ENCODE measurements at regions not wholly inside any gene's neighbourhood (a gene's known extent, or its start where the extent isn't known, plus 50 kb on each side); places are given as distances from the start of the nearest gene placed in this dataset.
"Not testable (repeated sequence)": the region's sequence is repeated elsewhere in the genome, so short reads cannot be mapped to it uniquely, and the experiment has no call there.

DNA sequence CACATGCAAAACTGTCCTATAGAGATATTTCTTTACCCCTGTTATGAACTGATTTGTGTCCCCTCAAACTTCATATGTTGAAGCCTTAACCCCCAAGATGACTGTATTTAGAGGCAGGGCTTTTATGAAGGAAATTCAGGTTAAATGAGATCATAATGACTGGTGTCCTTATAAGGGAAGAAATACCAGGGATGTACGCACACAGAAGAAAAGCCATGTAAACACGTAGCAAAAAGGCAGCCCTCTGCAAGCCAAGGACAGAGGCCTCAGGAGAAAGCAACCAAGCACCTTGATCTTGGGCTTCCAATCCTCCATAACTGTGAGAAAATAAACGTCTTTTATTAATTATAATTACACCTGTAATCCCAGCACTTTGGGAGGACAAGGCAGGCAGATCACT is 101.3 kb upstream of the NDUFV2 start:
- Histone ChIP-seq H3K36me3 (ENCODE audit: low read depth) (no peaks in the 10 kb centered on the region), H3K4me1 (ENCODE audit: low read depth) (no peaks in the 10 kb centered on the region), H3K9me3 (no peaks in the 10 kb centered on the region), H3K4me3 (no peak overlapping the region)
- intact Hi-C loops (cut with DNase I, micrococcal nuclease) = no loop called here
- no peak for ATAC-seq
- TF ChIP-seq, protein P1, sequence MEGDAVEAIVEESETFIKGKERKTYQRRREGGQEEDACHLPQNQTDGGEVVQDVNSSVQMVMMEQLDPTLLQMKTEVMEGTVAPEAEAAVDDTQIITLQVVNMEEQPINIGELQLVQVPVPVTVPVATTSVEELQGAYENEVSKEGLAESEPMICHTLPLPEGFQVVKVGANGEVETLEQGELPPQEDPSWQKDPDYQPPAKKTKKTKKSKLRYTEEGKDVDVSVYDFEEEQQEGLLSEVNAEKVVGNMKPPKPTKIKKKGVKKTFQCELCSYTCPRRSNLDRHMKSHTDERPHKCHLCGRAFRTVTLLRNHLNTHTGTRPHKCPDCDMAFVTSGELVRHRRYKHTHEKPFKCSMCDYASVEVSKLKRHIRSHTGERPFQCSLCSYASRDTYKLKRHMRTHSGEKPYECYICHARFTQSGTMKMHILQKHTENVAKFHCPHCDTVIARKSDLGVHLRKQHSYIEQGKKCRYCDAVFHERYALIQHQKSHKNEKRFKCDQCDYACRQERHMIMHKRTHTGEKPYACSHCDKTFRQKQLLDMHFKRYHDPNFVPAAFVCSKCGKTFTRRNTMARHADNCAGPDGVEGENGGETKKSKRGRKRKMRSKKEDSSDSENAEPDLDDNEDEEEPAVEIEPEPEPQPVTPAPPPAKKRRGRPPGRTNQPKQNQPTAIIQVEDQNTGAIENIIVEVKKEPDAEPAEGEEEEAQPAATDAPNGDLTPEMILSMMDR (IDR thresholded peaks at IDR 0.05) = no peak
- DNase-seq = no peak

DNA sequence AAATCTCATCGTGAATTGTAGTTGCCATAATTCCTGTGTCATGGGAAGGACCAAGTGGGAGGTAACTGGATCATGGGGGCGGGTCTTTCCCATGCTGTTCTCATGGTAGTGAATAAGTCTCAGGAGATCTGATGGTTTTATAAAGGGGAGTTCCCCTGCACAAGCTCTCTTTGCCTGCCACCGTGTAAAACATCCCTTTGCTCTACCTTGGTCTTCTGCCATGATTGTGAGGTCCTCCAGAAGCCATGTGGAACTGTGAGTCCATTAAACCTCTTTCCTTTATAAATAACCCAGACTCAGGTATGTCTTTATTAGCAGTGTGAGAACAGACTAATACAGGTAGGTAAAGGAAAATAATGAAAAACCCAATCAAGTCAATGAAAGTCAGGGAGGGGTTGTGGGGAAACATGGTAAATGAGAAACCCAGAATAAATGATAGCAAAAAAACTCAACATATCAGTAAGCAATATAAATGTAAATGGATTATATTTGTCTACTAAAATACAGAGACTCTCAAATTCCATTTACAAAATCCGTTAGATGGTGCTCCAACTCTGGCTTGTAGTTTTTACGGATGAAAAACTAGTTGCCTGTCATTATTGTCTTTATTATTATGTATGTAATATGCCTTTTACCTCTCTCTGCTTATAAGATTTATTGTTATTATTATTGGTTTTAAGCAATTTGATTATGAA is 98.9 kb upstream of the NDUFV2 start:
- no peak for DNase-seq
- intact Hi-C loops (cut with DNase I, micrococcal nuclease) = no loop called here
- no peaks in the 10 kb centered on the region for H3K9me3 ChIP-seq
- no peaks in the 10 kb centered on the region for H3K36me3 ChIP-seq (ENCODE audit: low read depth)
- TF ChIP-seq, protein P1 (IDR thresholded peaks at IDR 0.05) = no peak
- no peak for ATAC-seq
- no peaks in the 10 kb centered on the region for H3K4me1 ChIP-seq (ENCODE audit: low read depth)
- no peak overlapping the region for H3K4me3 ChIP-seq

DNA sequence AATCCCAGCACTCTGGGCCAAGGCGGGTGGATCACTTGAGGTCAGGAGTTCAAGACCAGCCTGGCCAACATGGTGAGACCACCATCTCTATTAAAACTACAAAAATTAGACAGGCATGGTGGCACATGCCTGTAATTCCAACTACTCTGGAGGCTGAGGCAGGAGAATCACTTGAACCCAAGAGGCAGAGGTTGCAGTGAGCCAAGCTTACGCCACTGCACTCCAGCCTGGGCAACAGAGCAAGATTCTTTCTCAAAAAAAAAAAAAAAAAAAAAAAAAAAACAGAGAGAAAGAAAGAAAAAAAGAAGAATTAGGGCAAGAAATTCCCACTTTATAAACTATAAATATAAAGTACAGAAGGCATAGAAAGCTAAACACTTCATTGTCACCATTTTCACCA is 98.2 kb upstream of the NDUFV2 start:
- DNase-seq; H3K4me1 ChIP-seq (ENCODE audit: low read depth); H3K4me3 ChIP-seq; intact Hi-C loops (cut with DNase I, micrococcal nuclease); H3K9me3 ChIP-seq; ATAC-seq; H3K36me3 ChIP-seq (ENCODE audit: low read depth): not testable (repeated sequence)

DNA sequence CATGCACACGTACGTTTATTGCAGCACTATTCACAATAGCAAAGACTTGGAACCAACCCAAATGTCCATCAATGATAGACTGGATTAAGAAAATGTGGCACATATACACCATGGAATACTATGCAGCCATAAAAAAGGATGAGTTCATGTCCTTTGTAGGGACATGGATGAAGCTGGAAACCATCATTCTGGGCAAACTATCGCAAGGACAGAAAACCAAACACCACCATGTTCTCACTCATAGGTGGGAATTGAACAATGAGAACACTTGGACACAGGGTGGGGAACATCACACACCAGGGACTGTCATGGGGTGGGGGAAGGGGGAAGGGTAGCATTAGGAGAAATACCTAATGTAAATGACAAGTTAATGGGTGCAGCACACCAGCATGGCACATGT is 94.8 kb upstream of the NDUFV2 start:
- H3K36me3 ChIP-seq (ENCODE audit: low read depth); intact Hi-C loops (cut with DNase I, micrococcal nuclease): not testable (repeated sequence)

DNA sequence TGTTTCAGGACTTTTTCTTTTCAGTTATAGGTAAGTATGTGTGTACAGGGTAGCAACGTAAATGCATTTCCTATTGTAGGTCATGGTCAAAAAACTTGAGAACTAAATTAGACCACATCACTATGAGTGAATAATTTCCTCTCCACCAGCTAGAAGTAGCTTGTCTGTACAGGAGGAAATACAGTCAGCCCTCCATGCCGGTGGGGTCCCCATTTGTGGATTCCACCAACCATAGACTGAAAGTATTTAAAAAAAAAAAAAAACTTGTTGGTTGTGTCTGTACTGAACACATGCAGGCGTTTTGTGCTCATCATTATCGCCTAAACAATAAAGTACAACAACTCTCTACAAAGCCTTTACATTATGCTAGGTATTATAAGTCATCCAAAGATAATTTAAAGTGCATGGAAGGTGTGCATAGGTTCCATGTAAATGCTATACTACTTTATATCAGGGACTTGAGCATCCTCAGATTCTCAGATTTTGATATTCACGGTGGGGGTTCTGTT is 94.2 kb upstream of the NDUFV2 start:
- Histone ChIP-seq H3K4me1 (ENCODE audit: low read depth) (no peaks in the 10 kb centered on the region), H3K4me3 (no peak overlapping the region), H3K36me3 (ENCODE audit: low read depth) (no peaks in the 10 kb centered on the region), H3K9me3 (no peaks in the 10 kb centered on the region)
- ATAC-seq (no peak), DNase-seq (no peak)
- TF ChIP-seq, protein P1 (IDR thresholded peaks at IDR 0.05) = no peak
- intact Hi-C loops (cut with DNase I, micrococcal nuclease) = no loop called here

More for the DNA sequence above, 94.8 kb upstream of the NDUFV2 start:
- not testable (repeated sequence) for H3K4me1 ChIP-seq (ENCODE audit: low read depth); H3K4me3 ChIP-seq; DNase-seq; H3K9me3 ChIP-seq; ATAC-seq

DNA sequence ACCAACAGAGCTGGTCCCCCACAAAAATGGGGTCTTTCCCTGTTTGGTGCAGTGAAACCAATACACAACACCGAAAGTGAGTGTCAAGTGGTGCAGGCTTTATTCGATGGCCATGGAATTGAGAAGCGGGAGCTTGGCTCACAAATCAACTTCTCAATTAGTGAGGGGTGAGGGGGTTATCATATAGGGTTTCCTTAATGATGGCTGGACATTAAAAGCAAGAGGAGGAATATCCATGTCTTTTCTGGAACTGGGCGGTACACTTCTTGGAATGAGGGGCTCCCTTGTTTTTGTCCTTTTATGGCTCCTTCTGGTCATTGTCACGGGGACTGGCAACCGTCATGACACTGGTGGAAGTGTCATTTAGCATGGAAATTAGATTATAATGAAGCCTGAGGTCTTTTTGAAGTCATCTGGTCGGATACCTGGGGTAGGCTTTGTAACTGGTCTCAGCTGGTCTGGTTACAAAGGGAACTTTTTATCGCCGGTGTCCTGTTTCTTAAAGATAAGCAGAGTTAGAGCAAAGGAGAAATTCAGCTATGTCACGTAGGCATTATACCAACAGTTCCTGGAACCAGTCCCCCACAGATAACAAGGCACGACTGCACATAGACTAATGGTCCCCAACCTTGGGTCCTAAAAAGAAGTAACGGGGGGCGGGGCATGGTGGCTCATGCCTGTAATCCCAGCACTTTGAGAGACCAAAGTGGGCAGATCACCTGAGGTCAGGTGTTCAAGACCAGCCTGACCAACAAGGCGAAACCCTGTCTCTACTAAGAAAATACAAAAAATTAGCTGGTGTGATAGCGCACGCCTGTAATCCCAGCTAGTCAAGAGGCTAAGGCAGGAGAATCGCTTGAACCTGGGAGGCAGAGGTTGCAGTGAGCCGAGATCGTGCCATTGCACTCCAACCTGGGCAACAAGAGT is 93.5 kb upstream of the NDUFV2 start:
- no peaks in the 10 kb centered on the region for H3K36me3 ChIP-seq (ENCODE audit: low read depth)
- DNase-seq (no peak), ATAC-seq (no peak)
- intact Hi-C loops (cut with DNase I, micrococcal nuclease) = no loop called here
- no peaks in the 10 kb centered on the region for H3K9me3 ChIP-seq
- no peak overlapping the region for H3K4me3 ChIP-seq
- H3K4me1 ChIP-seq (ENCODE audit: low read depth) = no peaks in the 10 kb centered on the region
- TF ChIP-seq, protein P1 (IDR thresholded peaks at IDR 0.05) = no peak
